HG03521 (cell line): ENCODE measurements at regions not wholly inside any gene's neighbourhood (a gene's known extent, or its start where the extent isn't known, plus 50 kb on each side); places are given as distances from the start of the nearest gene placed in this dataset.
"Not testable (repeated sequence)": the region's sequence is repeated elsewhere in the genome, so short reads cannot be mapped to it uniquely, and the experiment has no call there.

Experiments
- ATAC-seq: cut with Tn5 transposase; IDR thresholded peaks from one replicate; pipeline ENCODE4 v1.9.1; 2021; ENCODE audit warnings: mild to moderate bottlenecking, moderate library complexity; ENCODE audit not compliant: unreplicated experiment

GRCh38 chr20:22100686-22101085 is 395.2 kb downstream of the PAX1 start:
- no peak for ATAC-seq

GRCh38 chr20:22099348-22099747 is 393.9 kb downstream of the PAX1 start:
- no peak for ATAC-seq

- ATAC-seq: no peak
These were observed 393.0 kb downstream of the PAX1 start for GRCh38 chr20:22098511-22098910.

- ATAC-seq: no peak
These were observed 387.7 kb downstream of the PAX1 start for GRCh38 chr20:22093122-22093521.

GRCh38 chr20:22088882-22089281 is 383.4 kb downstream of the PAX1 start:
- ATAC-seq: no peak

- ATAC-seq: no peak
These were observed 375.5 kb downstream of the PAX1 start for GRCh38 chr20:22080985-22081384.

- ATAC-seq: no peak
These were observed 369.2 kb downstream of the PAX1 start for GRCh38 chr20:22074635-22075034.

GRCh38 chr20:22071841-22072240 is 366.4 kb downstream of the PAX1 start:
- ATAC-seq: no peak

GRCh38 chr20:22070610-22071058 is 365.2 kb downstream of the PAX1 start:
- no peak for ATAC-seq

GRCh38 chr20:22063753-22064152 is 358.3 kb downstream of the PAX1 start:
- ATAC-seq: no peak

- ATAC-seq: no peak
These were observed 357.4 kb downstream of the PAX1 start for GRCh38 chr20:22062874-22063273.

- ATAC-seq: no peak
These were observed 355.1 kb downstream of the PAX1 start for GRCh38 chr20:22060610-22061009.

- no peak for ATAC-seq
These were observed 353.3 kb downstream of the PAX1 start for GRCh38 chr20:22058746-22059145.

- no peak for ATAC-seq
These were observed 350.5 kb downstream of the PAX1 start for GRCh38 chr20:22055981-22056380.

- no peak for ATAC-seq
These were observed 346.7 kb downstream of the PAX1 start for GRCh38 chr20:22052025-22052650.

- ATAC-seq: not testable (repeated sequence)
These were observed 340.6 kb downstream of the PAX1 start for GRCh38 chr20:22045956-22046507.

- ATAC-seq: no peak
These were observed 322.0 kb downstream of the PAX1 start for GRCh38 chr20:22027423-22027822.

GRCh38 chr20:22020201-22020600 is 314.7 kb downstream of the PAX1 start:
- ATAC-seq: no peak

- ATAC-seq: no peak
These were observed 303.0 kb downstream of the PAX1 start for GRCh38 chr20:22008456-22008855.

- ATAC-seq: no peak
These were observed 300.8 kb downstream of the PAX1 start for GRCh38 chr20:22006306-22006705.

GRCh38 chr20:22005535-22005934 is 300.1 kb downstream of the PAX1 start:
- ATAC-seq: no peak

GRCh38 chr20:22004946-22005345 is 299.5 kb downstream of the PAX1 start:
- ATAC-seq: no peak

GRCh38 chr20:22003680-22004079 is 298.2 kb downstream of the PAX1 start:
- ATAC-seq: no peak
